Activated naive CD4-positive, alpha-beta T cell treated with anti-CD3 and anti-CD28 coated beads, Interleukin-2, amount 50 U/mL, for 72 hours (primary cell): ENCODE measurements at regions not wholly inside any gene's neighbourhood (a gene's known extent, or its start where the extent isn't known, plus 50 kb on each side); places are given as distances from the start of the nearest gene placed in this dataset.

Experiments
- ATAC-seq, 2 donors: fragments of 150-1000 bp; cut with Tn5 transposase; 2 replicates each; pipeline ENCODE4 v1.10.0; 2021; ENCODE audit warnings: mild to moderate bottlenecking in 2 of 2, moderate library complexity in 2 of 2
- DNase-seq, 2 donors: peaks; one replicate each; pipeline ENCODE4 v3.0.0; 2021 to 2022; ENCODE audit warnings: low spot score in 2 of 2
- H3K27ac Mint-ChIP-seq, 2 donors: one replicate each; pipeline ENCODE4 v1.8.0; 2022; ENCODE audit warnings: mild to moderate bottlenecking in 2 of 2, mixed read lengths in 2 of 2
- H3K36me3 Mint-ChIP-seq, 2 donors: one replicate each; pipeline ENCODE4 v1.8.0; 2022; ENCODE audit warnings: mixed read lengths in 2 of 2
- H3K9me3 Mint-ChIP-seq, 2 donors: one replicate each; pipeline ENCODE4 v1.8.0; 2022; ENCODE audit warnings: mixed read lengths in 2 of 2

- ATAC-seq: peak; percentile 72 to 82
- no peak overlapping the region for H3K27ac Mint-ChIP-seq
- peak in 1 of 2 donors; percentile 42 for DNase-seq
- no peaks in the 10 kb centered on the region for H3K36me3 Mint-ChIP-seq
- no peaks in the 10 kb centered on the region for H3K9me3 Mint-ChIP-seq
Measured at GRCh38 chr12:97148941-97149559, 242.0 kb downstream of the NEDD1 start.

- Mint-ChIP-seq H3K9me3 (no peaks in the 10 kb centered on the region), H3K27ac (no peak overlapping the region), H3K36me3 (no peaks in the 10 kb centered on the region)
- ATAC-seq (no peak), DNase-seq (no peak)
Measured at GRCh38 chr12:97151481-97151880, 244.4 kb downstream of the NEDD1 start.

GRCh38 chr12:97159377-97159776 is 252.3 kb downstream of the NEDD1 start:
- ATAC-seq: no peak
- no peak for DNase-seq
- no peaks in the 10 kb centered on the region for H3K36me3 Mint-ChIP-seq
- H3K27ac Mint-ChIP-seq: no peak overlapping the region
- H3K9me3 Mint-ChIP-seq: no peaks in the 10 kb centered on the region

GRCh38 chr12:97160277-97160676 is 253.2 kb downstream of the NEDD1 start:
- H3K9me3 Mint-ChIP-seq: no peaks in the 10 kb centered on the region
- no peak overlapping the region for H3K27ac Mint-ChIP-seq
- no peaks in the 10 kb centered on the region for H3K36me3 Mint-ChIP-seq
- DNase-seq: no peak
- no peak for ATAC-seq

GRCh38 chr12:97162173-97162572 is 255.1 kb downstream of the NEDD1 start:
- H3K27ac Mint-ChIP-seq: no peak overlapping the region
- DNase-seq (no peak), ATAC-seq (no peak)
- no peaks in the 10 kb centered on the region for H3K36me3 Mint-ChIP-seq
- H3K9me3 Mint-ChIP-seq: no peaks in the 10 kb centered on the region

GRCh38 chr12:97164936-97165335 is 257.9 kb downstream of the NEDD1 start:
- no peak for ATAC-seq
- H3K27ac Mint-ChIP-seq: no peak overlapping the region
- no peaks in the 10 kb centered on the region for H3K9me3 Mint-ChIP-seq
- no peak for DNase-seq
- H3K36me3 Mint-ChIP-seq: no peaks in the 10 kb centered on the region

- Mint-ChIP-seq H3K27ac (no peak overlapping the region), H3K36me3 (no peaks in the 10 kb centered on the region), H3K9me3 (no peaks in the 10 kb centered on the region)
- DNase-seq (no peak), ATAC-seq (no peak)
Measured at GRCh38 chr12:97167598-97167997, 260.5 kb downstream of the NEDD1 start.

GRCh38 chr12:97168804-97169203 is 261.7 kb downstream of the NEDD1 start:
- Mint-ChIP-seq H3K36me3 (no peaks in the 10 kb centered on the region), H3K9me3 (no peaks in the 10 kb centered on the region), H3K27ac (no peak overlapping the region)
- no peak for ATAC-seq
- no peak for DNase-seq

GRCh38 chr12:97169889-97170567 is 263.0 kb downstream of the NEDD1 start:
- no peak overlapping the region for H3K27ac Mint-ChIP-seq
- H3K9me3 Mint-ChIP-seq: no peaks in the 10 kb centered on the region
- ATAC-seq (no peak), DNase-seq (no peak)
- no peaks in the 10 kb centered on the region for H3K36me3 Mint-ChIP-seq

GRCh38 chr12:97173688-97174410 is 266.8 kb downstream of the NEDD1 start:
- no peaks in the 10 kb centered on the region for H3K9me3 Mint-ChIP-seq
- H3K27ac Mint-ChIP-seq: no peak overlapping the region

GRCh38 chr12:97177481-97177880 is 270.4 kb downstream of the NEDD1 start:
- no peak for ATAC-seq
- H3K9me3 Mint-ChIP-seq: peaks cover 0 to 5% of the 10 kb centered on the region in 2 donors
- no peak overlapping the region for H3K27ac Mint-ChIP-seq

More at GRCh38 chr12:97173688-97174410, 266.8 kb downstream of the NEDD1 start:
- DNase-seq: no peak
- no peaks in the 10 kb centered on the region for H3K36me3 Mint-ChIP-seq
- ATAC-seq: no peak

GRCh38 chr12:97181571-97182265 is 274.7 kb downstream of the NEDD1 start:
- Mint-ChIP-seq H3K27ac (no peak overlapping the region), H3K9me3 (peaks cover 0 to 5% of the 10 kb centered on the region in 2 donors), H3K36me3 (no peaks in the 10 kb centered on the region)
- no peak for ATAC-seq
- no peak for DNase-seq

More at GRCh38 chr12:97177481-97177880, 270.4 kb downstream of the NEDD1 start:
- H3K36me3 Mint-ChIP-seq: no peaks in the 10 kb centered on the region
- DNase-seq: no peak

GRCh38 chr12:97182769-97183168 is 275.7 kb downstream of the NEDD1 start:
- Mint-ChIP-seq H3K27ac (no peak overlapping the region), H3K9me3 (peaks cover 0 to 5% of the 10 kb centered on the region in 2 donors), H3K36me3 (no peaks in the 10 kb centered on the region)
- ATAC-seq: no peak
- no peak for DNase-seq

GRCh38 chr12:97184127-97184773 is 277.2 kb downstream of the NEDD1 start:
- H3K36me3 Mint-ChIP-seq: no peaks in the 10 kb centered on the region
- H3K9me3 Mint-ChIP-seq: peaks cover 0 to 5% of the 10 kb centered on the region in 2 donors
- no peak for DNase-seq

GRCh38 chr12:97185567-97185966 is 277.0 kb upstream of the RMST start:
- no peak for ATAC-seq
- H3K9me3 Mint-ChIP-seq: peaks cover 0 to 11% of the 10 kb centered on the region in 2 donors
- no peak overlapping the region for H3K27ac Mint-ChIP-seq
- no peak for DNase-seq
- H3K36me3 Mint-ChIP-seq: no peaks in the 10 kb centered on the region

More at GRCh38 chr12:97184127-97184773, 277.2 kb downstream of the NEDD1 start:
- ATAC-seq: no peak
- H3K27ac Mint-ChIP-seq: no peak overlapping the region

GRCh38 chr12:97194546-97194945 is 268.1 kb upstream of the RMST start:
- DNase-seq: no peak
- no peak for ATAC-seq
- Mint-ChIP-seq H3K27ac (no peak overlapping the region), H3K36me3 (no peaks in the 10 kb centered on the region), H3K9me3 (peaks cover 0 to 19% of the 10 kb centered on the region in 2 donors)
